Hepatocyte (in vitro differentiated cells): ENCODE measurements at regions not wholly inside any gene's neighbourhood (a gene's known extent, or its start where the extent isn't known, plus 50 kb on each side); places are given as distances from the start of the nearest gene placed in this dataset.

Source experiments
- EZH2 ChIP-seq: fragments of 200-600 bp; sonication (generic); IDR thresholded peaks from 2 replicates; pipeline ENCODE4 v1.6.1; 2016; ENCODE audit warnings: antibody characterized with exemption, mild to moderate bottlenecking, borderline replicate concordance
- TF ChIP-seq, protein P1 (sequence below): fragments of 200-600 bp; sonication (generic); IDR thresholded peaks from 2 replicates; pipeline ENCODE4 v1.5.1; 2016; ENCODE audit warnings: antibody characterized with exemption, mild to moderate bottlenecking; ENCODE audit not compliant: poor library complexity

DNA sequence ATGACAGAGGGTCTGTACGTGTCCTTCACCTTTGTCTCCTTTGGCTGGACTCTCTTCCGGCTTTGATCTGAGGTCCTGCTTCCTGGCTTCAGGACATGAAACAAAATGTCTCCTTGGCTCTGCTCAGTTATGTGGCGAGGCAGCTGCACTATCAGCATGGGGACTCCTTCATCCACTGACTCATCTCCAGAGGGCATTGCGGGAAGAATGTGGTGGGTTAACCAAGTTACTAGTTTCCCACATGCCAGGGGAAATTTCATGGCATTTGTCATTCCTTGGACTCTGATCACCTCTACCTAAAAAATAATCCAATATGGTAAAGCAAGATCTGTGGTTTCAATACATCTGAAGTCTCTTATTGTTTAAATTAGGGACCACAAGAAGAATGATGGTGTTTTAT lies 259.7 kb downstream of the MED10 start:
- TF ChIP-seq, protein P1, sequence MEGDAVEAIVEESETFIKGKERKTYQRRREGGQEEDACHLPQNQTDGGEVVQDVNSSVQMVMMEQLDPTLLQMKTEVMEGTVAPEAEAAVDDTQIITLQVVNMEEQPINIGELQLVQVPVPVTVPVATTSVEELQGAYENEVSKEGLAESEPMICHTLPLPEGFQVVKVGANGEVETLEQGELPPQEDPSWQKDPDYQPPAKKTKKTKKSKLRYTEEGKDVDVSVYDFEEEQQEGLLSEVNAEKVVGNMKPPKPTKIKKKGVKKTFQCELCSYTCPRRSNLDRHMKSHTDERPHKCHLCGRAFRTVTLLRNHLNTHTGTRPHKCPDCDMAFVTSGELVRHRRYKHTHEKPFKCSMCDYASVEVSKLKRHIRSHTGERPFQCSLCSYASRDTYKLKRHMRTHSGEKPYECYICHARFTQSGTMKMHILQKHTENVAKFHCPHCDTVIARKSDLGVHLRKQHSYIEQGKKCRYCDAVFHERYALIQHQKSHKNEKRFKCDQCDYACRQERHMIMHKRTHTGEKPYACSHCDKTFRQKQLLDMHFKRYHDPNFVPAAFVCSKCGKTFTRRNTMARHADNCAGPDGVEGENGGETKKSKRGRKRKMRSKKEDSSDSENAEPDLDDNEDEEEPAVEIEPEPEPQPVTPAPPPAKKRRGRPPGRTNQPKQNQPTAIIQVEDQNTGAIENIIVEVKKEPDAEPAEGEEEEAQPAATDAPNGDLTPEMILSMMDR: no peak
- TF ChIP-seq EZH2: no peak
